OCI-LY3 (cell line): ENCODE measurements at regions not wholly inside any gene's neighbourhood (a gene's known extent, or its start where the extent isn't known, plus 50 kb on each side); places are given as distances from the start of the nearest gene placed in this dataset.

Experiments used
- CTCF ChIP-seq: fragments of 200-600, 300-600 bp; sonication (generic); IDR thresholded peaks from 2 replicates; pipeline ENCODE4 v1.5.1; 2014; ENCODE audit warnings: antibody characterized with exemption, low read length, low read depth
- EZH2phosphoT487 ChIP-seq: fragments of 200-600 bp; shearing (Covaris generic); IDR thresholded peaks from 2 replicates; pipeline ENCODE4 v1.6.1; 2018; ENCODE audit warnings: antibody characterized with exemption, mixed run types, low read depth

DNA sequence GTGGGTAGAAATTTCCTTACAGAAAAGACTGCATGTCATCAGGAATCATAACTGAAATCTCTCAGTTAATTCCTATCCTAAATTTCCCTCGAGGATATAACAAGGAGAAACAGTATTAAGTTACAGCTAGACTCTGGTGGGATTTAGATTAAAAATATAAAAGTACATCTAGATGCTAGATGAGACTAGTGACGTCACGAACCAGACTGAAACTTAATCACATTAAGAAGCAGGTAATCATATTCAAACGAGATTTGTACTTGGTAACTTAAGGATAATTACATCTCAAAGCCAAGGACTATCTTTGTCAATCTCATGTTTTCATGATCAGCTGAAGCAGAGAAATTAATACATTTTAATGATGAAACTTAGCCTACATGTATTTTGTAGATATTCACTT is 130.6 kb downstream of the MTNR1A start:
- TF ChIP-seq CTCF (no peak), EZH2phosphoT487 (no peak)
